ENCODE measurements at regions not wholly inside any gene's neighbourhood (a gene's known extent, or its start where the extent isn't known, plus 50 kb on each side); places are given as distances from the start of the nearest gene placed in this dataset.
"Not testable (repeated sequence)": the region's sequence is repeated elsewhere in the genome, so short reads cannot be mapped to it uniquely, and the experiment has no call there.

- no peaks in the 10 kb centered on the region for H3K27me3 ChIP-seq (replicated peaks)
- no peak overlapping the region for H3K27ac ChIP-seq
- TF ChIP-seq, protein P1, sequence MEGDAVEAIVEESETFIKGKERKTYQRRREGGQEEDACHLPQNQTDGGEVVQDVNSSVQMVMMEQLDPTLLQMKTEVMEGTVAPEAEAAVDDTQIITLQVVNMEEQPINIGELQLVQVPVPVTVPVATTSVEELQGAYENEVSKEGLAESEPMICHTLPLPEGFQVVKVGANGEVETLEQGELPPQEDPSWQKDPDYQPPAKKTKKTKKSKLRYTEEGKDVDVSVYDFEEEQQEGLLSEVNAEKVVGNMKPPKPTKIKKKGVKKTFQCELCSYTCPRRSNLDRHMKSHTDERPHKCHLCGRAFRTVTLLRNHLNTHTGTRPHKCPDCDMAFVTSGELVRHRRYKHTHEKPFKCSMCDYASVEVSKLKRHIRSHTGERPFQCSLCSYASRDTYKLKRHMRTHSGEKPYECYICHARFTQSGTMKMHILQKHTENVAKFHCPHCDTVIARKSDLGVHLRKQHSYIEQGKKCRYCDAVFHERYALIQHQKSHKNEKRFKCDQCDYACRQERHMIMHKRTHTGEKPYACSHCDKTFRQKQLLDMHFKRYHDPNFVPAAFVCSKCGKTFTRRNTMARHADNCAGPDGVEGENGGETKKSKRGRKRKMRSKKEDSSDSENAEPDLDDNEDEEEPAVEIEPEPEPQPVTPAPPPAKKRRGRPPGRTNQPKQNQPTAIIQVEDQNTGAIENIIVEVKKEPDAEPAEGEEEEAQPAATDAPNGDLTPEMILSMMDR (IDR thresholded peaks at IDR 0.05; ENCODE audit: low read depth, low read length, missing control alignments), result no peak
- DNase-seq, result no peak
- no peaks in the 10 kb centered on the region for H3K36me3 ChIP-seq (replicated peaks)
- H3K4me3 ChIP-seq (ENCODE audit: low read depth, low read length), result no peak overlapping the region
- in situ Hi-C loops (cut with HindIII; ENCODE audit: low pct_ligation_motif_present, low sequenced_read_pairs), result no loop called here
Measured at GRCh38 chr6:94734751-94735150, 842.6 kb upstream of the MANEA start.

- in situ Hi-C loops (cut with HindIII; ENCODE audit: low pct_ligation_motif_present, low sequenced_read_pairs), result no loop called here
- Histone ChIP-seq H3K27ac (no peak overlapping the region), H3K27me3 (replicated peaks) (no peaks in the 10 kb centered on the region), H3K4me3 (ENCODE audit: low read depth, low read length) (no peak overlapping the region), H3K36me3 (replicated peaks) (no peaks in the 10 kb centered on the region)
- no peak for DNase-seq
- TF ChIP-seq, protein P1 (IDR thresholded peaks at IDR 0.05; ENCODE audit: low read depth, low read length, missing control alignments), result no peak
Measured at GRCh38 chr6:94733066-94733465, 844.3 kb upstream of the MANEA start.

- TF ChIP-seq, protein P1 (IDR thresholded peaks at IDR 0.05; ENCODE audit: low read depth, low read length, missing control alignments), result no peak
- in situ Hi-C loops (cut with HindIII; ENCODE audit: low pct_ligation_motif_present, low sequenced_read_pairs), result no loop called here
- Histone ChIP-seq H3K36me3 (replicated peaks) (no peaks in the 10 kb centered on the region), H3K27ac (no peak overlapping the region), H3K27me3 (replicated peaks) (no peaks in the 10 kb centered on the region), H3K4me3 (ENCODE audit: low read depth, low read length) (no peak overlapping the region)
- DNase-seq, result no peak
Measured at GRCh38 chr6:94727710-94728109, 849.6 kb upstream of the MANEA start.

DNA sequence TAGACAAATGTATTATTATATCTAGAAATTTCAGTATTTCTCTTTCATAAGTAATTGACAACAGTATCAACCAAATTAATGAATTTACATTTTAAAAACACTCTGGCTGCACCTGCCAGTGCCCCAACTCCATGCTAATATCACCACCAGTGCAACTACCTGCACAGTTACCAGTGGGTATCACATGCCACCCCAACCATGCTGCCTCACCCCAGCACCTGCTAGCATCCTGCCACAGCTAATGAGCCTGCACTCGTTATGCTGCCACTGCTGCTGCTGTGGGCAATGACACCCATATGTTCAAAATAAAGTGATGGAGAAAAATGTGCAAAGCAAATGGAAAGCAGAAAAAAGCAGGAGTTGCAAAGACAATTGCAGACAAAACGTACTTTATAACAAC is 855.9 kb upstream of the MANEA start:
- in situ Hi-C loops (cut with HindIII; ENCODE audit: low pct_ligation_motif_present, low sequenced_read_pairs), result no loop called here
- H3K27ac ChIP-seq, result no peak overlapping the region

DNA sequence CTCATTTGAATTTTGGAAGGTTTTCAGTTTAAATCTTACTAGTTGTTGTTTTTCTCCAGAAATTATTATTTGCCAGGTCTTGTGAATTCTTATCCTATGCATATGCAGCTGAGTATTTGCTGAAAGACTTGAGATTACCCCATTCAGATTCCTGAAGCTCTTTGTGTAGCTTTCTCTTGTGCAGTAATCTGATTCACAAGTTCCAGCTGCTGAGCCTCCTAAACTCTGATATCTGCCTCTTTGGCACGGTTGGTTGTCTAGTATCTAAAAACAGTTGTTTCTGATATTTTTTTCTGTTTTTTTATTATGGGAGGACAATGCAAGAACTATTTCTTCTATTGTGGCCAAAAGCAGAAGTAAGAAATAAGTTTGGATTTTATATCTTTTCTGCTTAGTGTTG is 863.9 kb upstream of the MANEA start:
- no peak overlapping the region for H3K27ac ChIP-seq
- DNase-seq, result no peak
- H3K36me3 ChIP-seq (replicated peaks), result no peaks in the 10 kb centered on the region
- TF ChIP-seq, protein P1 (IDR thresholded peaks at IDR 0.05; ENCODE audit: low read depth, low read length, missing control alignments), result no peak
- no peaks in the 10 kb centered on the region for H3K27me3 ChIP-seq (replicated peaks)
- in situ Hi-C loops (cut with HindIII; ENCODE audit: low pct_ligation_motif_present, low sequenced_read_pairs), result no loop called here
- no peak overlapping the region for H3K4me3 ChIP-seq (ENCODE audit: low read depth, low read length)

More for the DNA sequence above, 855.9 kb upstream of the MANEA start:
- TF ChIP-seq, protein P1 (IDR thresholded peaks at IDR 0.05; ENCODE audit: low read depth, low read length, missing control alignments), result no peak
- Histone ChIP-seq H3K36me3 (replicated peaks) (no peaks in the 10 kb centered on the region), H3K4me3 (ENCODE audit: low read depth, low read length) (no peak overlapping the region), H3K27me3 (replicated peaks) (no peaks in the 10 kb centered on the region)
- no peak for DNase-seq

DNA sequence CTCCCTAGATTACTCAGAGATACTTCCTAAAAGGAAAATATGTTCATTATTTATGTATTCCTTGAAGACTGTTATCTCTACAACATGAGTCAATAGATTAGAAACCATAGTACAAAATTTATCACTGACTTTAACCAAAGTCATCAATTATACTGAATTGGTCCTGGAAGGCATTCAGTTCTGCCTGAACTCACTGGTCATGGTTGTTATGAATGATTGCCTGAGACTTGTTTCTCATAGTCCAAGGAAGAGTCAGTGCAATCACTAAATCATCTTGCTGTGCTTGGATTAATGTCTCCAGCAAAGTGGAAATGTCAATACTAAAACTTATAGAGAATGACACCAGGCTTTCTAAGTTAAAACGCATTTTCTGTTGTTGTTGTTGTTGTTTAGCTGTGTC is 878.6 kb upstream of the MANEA start:
- in situ Hi-C loops (cut with HindIII; ENCODE audit: low pct_ligation_motif_present, low sequenced_read_pairs), result no loop called here
- Histone ChIP-seq H3K4me3 (ENCODE audit: low read depth, low read length) (no peak overlapping the region), H3K36me3 (replicated peaks) (no peaks in the 10 kb centered on the region), H3K27ac (no peak overlapping the region), H3K27me3 (replicated peaks) (no peaks in the 10 kb centered on the region)
- DNase-seq, result no peak
- TF ChIP-seq, protein P1 (IDR thresholded peaks at IDR 0.05; ENCODE audit: low read depth, low read length, missing control alignments), result no peak

DNA sequence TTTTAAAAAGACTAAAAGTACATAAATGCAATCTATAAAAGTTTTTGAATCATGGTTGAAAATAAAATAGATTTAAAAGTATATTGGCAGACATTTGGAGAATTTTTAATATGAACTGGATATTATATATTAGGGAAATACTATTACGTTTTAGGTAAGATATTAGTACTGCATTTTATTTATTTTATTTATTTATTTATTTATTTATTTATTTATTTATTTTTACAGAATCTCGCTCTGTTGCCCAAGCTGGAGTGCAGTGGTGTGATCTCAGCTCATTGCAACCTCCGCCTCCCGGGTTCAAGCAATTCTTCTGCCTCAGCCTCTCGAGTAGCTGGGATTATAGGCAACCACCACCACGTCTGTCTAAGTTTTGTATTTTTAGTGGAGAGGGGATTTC is 890.1 kb upstream of the MANEA start:
- DNase-seq, result not testable (repeated sequence)

More for the DNA sequence above, 890.1 kb upstream of the MANEA start:
- H3K36me3 ChIP-seq (replicated peaks); H3K27me3 ChIP-seq (replicated peaks); H3K4me3 ChIP-seq (ENCODE audit: low read depth, low read length); H3K27ac ChIP-seq; in situ Hi-C loops (cut with HindIII; ENCODE audit: low pct_ligation_motif_present, low sequenced_read_pairs): not testable (repeated sequence)

Data from brain microvascular endothelial cell (primary cell).